Prostate gland (tissue), 2 donors: ENCODE measurements at regions not wholly inside any gene's neighbourhood (a gene's known extent, or its start where the extent isn't known, plus 50 kb on each side); places are given as distances from the start of the nearest gene placed in this dataset.
"Not testable (repeated sequence)": the region's sequence is repeated elsewhere in the genome, so short reads cannot be mapped to it uniquely, and the experiment has no call there.

Experiments
- CTCF ChIP-seq, 4 experiments: fragments of 200-600 bp in 2 of 4; fragments of 450-650 bp in 2 of 4; sonication (generic) in 2 of 4; IDR thresholded peaks; 1 replicate in 3 of 4; 2 replicates in 1 of 4; pipeline ENCODE4 v1.5.1; 2016 to 2019; ENCODE audit warnings: antibody characterized with exemption in 4 of 4, mild to moderate bottlenecking in 2 of 4, moderate library complexity in 2 of 4
- POLR2A ChIP-seq: fragments of 450-650 bp; IDR thresholded peaks from one replicate; pipeline ENCODE4 v1.6.1; 2016; ENCODE audit warnings: antibody characterized with exemption, mild to moderate bottlenecking
- POLR2AphosphoS5 ChIP-seq: sonication (generic); formaldehyde crosslinking; IDR thresholded peaks from one replicate; pipeline ENCODE4 v1.6.1; 2017; ENCODE audit warnings: antibody characterized with exemption

- TF ChIP-seq POLR2AphosphoS5; CTCF (IDR thresholded peaks at IDR 0.05); POLR2A: not testable (repeated sequence)
Measured at GRCh38 chr20:11708223-11708622, 209.5 kb upstream of the BTBD3 start.
